HFF-Myc (cell line): ENCODE measurements at regions not wholly inside any gene's neighbourhood (a gene's known extent, or its start where the extent isn't known, plus 50 kb on each side); places are given as distances from the start of the nearest gene placed in this dataset.

ENCODE experiments used
- DNase-seq: peaks from one replicate; pipeline ENCODE4 v3.0.0-alpha.2; 2011; ENCODE audit warnings: low read depth; ENCODE audit errors: extremely low read depth
- H3K4me3 ChIP-seq: replicated peaks from 2 replicates; pipeline ENCODE4 v1.5.1; 2011; ENCODE audit warnings: low read depth, mild to moderate bottlenecking, control low read depth, low read length
- TF ChIP-seq, protein P1 (sequence below): IDR thresholded peaks from 2 replicates; pipeline ENCODE4 v1.5.1; 2012; ENCODE audit warnings: mild to moderate bottlenecking, low read depth, low read length, control low read depth; ENCODE audit errors: missing control alignments

DNA sequence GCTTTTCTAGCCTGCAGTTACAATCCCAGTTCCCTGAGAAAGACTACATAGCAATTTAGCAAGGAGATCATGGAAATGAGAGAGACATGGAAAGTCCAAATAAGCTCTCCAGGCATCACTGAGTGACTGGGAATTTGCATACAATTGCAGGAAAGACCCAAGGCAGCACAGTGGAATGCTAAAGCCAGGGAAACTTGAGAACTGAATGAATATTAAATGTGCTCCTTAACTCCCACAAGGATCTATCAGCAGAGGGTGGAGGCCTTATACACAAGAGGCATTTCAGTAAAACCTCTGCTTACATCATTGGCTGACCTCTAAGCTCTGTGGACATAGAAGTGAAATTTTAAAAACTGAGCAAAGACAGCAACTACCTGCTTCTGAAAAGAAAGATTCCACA, 355.6 kb upstream of the DAB2 start:
- TF ChIP-seq, protein P1, sequence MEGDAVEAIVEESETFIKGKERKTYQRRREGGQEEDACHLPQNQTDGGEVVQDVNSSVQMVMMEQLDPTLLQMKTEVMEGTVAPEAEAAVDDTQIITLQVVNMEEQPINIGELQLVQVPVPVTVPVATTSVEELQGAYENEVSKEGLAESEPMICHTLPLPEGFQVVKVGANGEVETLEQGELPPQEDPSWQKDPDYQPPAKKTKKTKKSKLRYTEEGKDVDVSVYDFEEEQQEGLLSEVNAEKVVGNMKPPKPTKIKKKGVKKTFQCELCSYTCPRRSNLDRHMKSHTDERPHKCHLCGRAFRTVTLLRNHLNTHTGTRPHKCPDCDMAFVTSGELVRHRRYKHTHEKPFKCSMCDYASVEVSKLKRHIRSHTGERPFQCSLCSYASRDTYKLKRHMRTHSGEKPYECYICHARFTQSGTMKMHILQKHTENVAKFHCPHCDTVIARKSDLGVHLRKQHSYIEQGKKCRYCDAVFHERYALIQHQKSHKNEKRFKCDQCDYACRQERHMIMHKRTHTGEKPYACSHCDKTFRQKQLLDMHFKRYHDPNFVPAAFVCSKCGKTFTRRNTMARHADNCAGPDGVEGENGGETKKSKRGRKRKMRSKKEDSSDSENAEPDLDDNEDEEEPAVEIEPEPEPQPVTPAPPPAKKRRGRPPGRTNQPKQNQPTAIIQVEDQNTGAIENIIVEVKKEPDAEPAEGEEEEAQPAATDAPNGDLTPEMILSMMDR, result no peak
- no peak for DNase-seq
- H3K4me3 ChIP-seq, result no peak overlapping the region

GRCh38 chr5:39779831-39780230, 355.1 kb upstream of the DAB2 start:
- TF ChIP-seq, protein P1, result no peak
- H3K4me3 ChIP-seq, result no peak overlapping the region

GRCh38 chr5:39775797-39776365, 351.1 kb upstream of the DAB2 start:
- no peak for DNase-seq
- H3K4me3 ChIP-seq, result no peak overlapping the region
- TF ChIP-seq, protein P1, result no peak

More at GRCh38 chr5:39779831-39780230, 355.1 kb upstream of the DAB2 start:
- DNase-seq, result no peak

DNA sequence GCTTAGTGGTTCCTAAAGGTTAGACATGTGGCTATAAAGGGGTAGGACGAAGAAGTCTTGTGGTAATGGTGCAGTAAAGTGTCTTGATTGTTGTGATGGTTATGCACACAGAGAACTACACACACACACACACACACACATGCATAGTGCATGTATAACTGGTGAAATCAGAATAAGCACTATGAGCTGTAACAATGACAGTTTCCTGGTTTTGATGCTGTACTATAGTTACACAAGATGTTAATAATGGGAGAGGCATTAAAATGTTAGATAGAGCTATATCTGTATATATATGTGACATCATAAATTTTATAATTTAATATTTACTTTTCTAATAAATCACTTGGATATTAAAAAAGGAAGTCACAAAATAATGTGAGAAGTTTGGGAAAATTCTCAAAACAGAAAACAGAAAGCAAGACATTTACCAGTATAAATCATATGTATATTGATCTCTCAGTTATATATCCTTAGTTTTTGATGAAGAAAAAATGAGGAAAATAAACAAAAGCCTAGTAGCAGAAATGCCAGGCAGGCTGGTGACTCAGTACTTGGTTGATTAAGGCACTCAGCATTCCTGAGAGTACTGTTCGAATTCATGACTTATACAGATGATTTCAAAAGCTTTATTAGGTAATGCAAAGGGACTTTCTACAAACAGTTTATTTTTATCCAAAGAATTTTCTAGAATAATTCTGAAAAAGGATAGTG, 350.5 kb upstream of the DAB2 start:
- no peak for DNase-seq
- TF ChIP-seq, protein P1, result no peak
- H3K4me3 ChIP-seq, result no peak overlapping the region

DNA sequence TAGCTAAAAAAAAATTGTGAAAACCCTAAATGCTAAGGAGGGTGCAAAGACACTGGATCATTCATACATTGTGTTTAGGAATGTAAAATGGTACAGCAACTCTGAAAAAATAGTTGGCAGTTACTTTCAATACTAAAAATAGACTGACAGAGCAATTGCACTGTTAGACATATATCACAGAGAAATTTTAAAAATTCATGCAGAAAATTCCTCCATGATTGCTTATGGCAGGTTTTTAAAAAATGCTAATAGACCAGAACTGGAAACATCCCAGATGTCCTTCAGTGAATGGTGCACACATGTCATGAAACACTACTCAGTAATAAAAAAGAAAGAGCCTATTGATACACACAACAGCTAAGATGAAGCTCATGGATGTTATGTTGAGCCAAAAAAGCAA, 349.8 kb upstream of the DAB2 start:
- TF ChIP-seq, protein P1, result no peak
- no peak overlapping the region for H3K4me3 ChIP-seq
- no peak for DNase-seq

- DNase-seq, result no peak
- TF ChIP-seq, protein P1, result no peak
- no peak overlapping the region for H3K4me3 ChIP-seq
Measured at GRCh38 chr5:39772307-39772706, 347.5 kb upstream of the DAB2 start.

GRCh38 chr5:39767916-39768315, 343.1 kb upstream of the DAB2 start:
- TF ChIP-seq, protein P1, result no peak
- H3K4me3 ChIP-seq, result no peak overlapping the region
- DNase-seq, result no peak
